Smooth muscle cell (in vitro differentiated cells): ENCODE measurements at regions not wholly inside any gene's neighbourhood (a gene's known extent, or its start where the extent isn't known, plus 50 kb on each side); places are given as distances from the start of the nearest gene placed in this dataset.

Source experiments
- DNase-seq: peaks from one replicate; lab custom pipeline; 2025; ENCODE audit not compliant: unreplicated experiment; lab: John Stamatoyannopoulos, UW
- H2AFZ ChIP-seq: fragments of 200-600 bp; sonication (generic); 2 replicates; pipeline ENCODE4 v1.6.0; 2016; ENCODE audit warnings: antibody characterized with exemption, low read depth, mild to moderate bottlenecking
- H3F3A ChIP-seq: fragments of 200-600 bp; sonication (generic); 2 replicates; pipeline ENCODE4 v1.6.0; 2017; ENCODE audit warnings: antibody characterized with exemption, low read depth
- H3K27ac ChIP-seq: fragments of 200-600 bp; sonication (generic); 2 replicates; pipeline ENCODE4 v1.5.1; 2016; ENCODE audit warnings: low read depth, mild to moderate bottlenecking
- H3K27me3 ChIP-seq: fragments of 200-600 bp; sonication (generic); 2 replicates; pipeline ENCODE4 v1.6.1; 2016; ENCODE audit warnings: low read depth, mild to moderate bottlenecking
- H3K36me3 ChIP-seq: fragments of 200-600 bp; sonication (generic); 2 replicates; pipeline ENCODE4 v1.5.1; 2016; ENCODE audit warnings: low read depth
- H3K4me1 ChIP-seq: fragments of 200-600 bp; sonication (generic); 2 replicates; pipeline ENCODE4 v1.5.1; 2016; ENCODE audit warnings: low read depth
- H3K4me2 ChIP-seq: fragments of 200-600 bp; sonication (generic); 2 replicates; pipeline ENCODE4 v1.6.0; 2016; ENCODE audit warnings: mild to moderate bottlenecking
- H3K4me3 ChIP-seq: fragments of 200-600 bp; sonication (generic); 2 replicates; pipeline ENCODE4 v1.5.1; 2016; ENCODE audit warnings: mild to moderate bottlenecking
- H3K79me2 ChIP-seq: fragments of 200-600 bp; sonication (generic); 2 replicates; pipeline ENCODE4 v1.6.0; 2016; ENCODE audit warnings: low read depth, mild to moderate bottlenecking
- H3K9ac ChIP-seq: fragments of 200-600 bp; sonication (generic); 2 replicates; pipeline ENCODE4 v1.6.0; 2016; ENCODE audit warnings: low read depth
- H3K9me3 ChIP-seq: fragments of 200-600 bp; sonication (generic); replicated peaks from 2 replicates; pipeline ENCODE4 v1.5.1; 2016; ENCODE audit warnings: low read depth
- H4K20me1 ChIP-seq: fragments of 200-600 bp; sonication (generic); 2 replicates; pipeline ENCODE4 v1.6.0; 2016; ENCODE audit warnings: low read depth
- CTCF ChIP-seq: fragments of 200-600 bp; sonication (generic); IDR thresholded peaks from 2 replicates; pipeline ENCODE4 v1.5.1; 2017; ENCODE audit warnings: borderline replicate concordance, mild to moderate bottlenecking, antibody characterized with exemption; ENCODE audit not compliant: insufficient read depth, poor library complexity, severe bottlenecking
- WGBS: methylation state at CpG from one replicate; pipeline ENCODE4 v1.1.7; 2016; ENCODE audit warnings: low lambda C conversion rate; 5-methylcytosine and 5-hydroxymethylcytosine counted together

- 96% methylated on average over 5 of the region's 5 CpGs for WGBS
- no peaks in the 10 kb centered on the region for H3K9me3 ChIP-seq
- no peak for DNase-seq
- H3K79me2 ChIP-seq: no peaks in the 10 kb centered on the region
- no peak overlapping the region for H3K9ac ChIP-seq
- H3K4me2 ChIP-seq: no peak overlapping the region
- H3F3A ChIP-seq: no peaks in the 10 kb centered on the region
- no peak for TF ChIP-seq CTCF
- H3K36me3 ChIP-seq: no peaks in the 10 kb centered on the region
- no peak overlapping the region for H2AFZ ChIP-seq
- H3K4me1 ChIP-seq: peaks cover 12% of the 10 kb centered on the region
- no peaks in the 10 kb centered on the region for H3K27me3 ChIP-seq
- H4K20me1 ChIP-seq: no peaks in the 10 kb centered on the region
- H3K4me3 ChIP-seq: no peak overlapping the region
- no peak overlapping the region for H3K27ac ChIP-seq
Measured at GRCh38 chr2:9771101-9771449, 72.2 kb upstream of the TAF1B start.

GRCh38 chr2:9771481-9772017, 71.7 kb upstream of the TAF1B start:
- Histone ChIP-seq H3K9me3 (no peaks in the 10 kb centered on the region), H3K4me1 (peaks cover 12% of the 10 kb centered on the region), H3F3A (no peaks in the 10 kb centered on the region), H3K79me2 (no peaks in the 10 kb centered on the region), H3K36me3 (no peaks in the 10 kb centered on the region), H4K20me1 (no peaks in the 10 kb centered on the region), H2AFZ (no peak overlapping the region), H3K27ac (no peak overlapping the region), H3K4me2 (no peak overlapping the region), H3K27me3 (no peaks in the 10 kb centered on the region), H3K4me3 (no peak overlapping the region), H3K9ac (no peak overlapping the region)
- WGBS: 71% methylated on average over 8 of the region's 8 CpGs
- peak; percentile 4 for TF ChIP-seq CTCF
- DNase-seq: no peak

DNA sequence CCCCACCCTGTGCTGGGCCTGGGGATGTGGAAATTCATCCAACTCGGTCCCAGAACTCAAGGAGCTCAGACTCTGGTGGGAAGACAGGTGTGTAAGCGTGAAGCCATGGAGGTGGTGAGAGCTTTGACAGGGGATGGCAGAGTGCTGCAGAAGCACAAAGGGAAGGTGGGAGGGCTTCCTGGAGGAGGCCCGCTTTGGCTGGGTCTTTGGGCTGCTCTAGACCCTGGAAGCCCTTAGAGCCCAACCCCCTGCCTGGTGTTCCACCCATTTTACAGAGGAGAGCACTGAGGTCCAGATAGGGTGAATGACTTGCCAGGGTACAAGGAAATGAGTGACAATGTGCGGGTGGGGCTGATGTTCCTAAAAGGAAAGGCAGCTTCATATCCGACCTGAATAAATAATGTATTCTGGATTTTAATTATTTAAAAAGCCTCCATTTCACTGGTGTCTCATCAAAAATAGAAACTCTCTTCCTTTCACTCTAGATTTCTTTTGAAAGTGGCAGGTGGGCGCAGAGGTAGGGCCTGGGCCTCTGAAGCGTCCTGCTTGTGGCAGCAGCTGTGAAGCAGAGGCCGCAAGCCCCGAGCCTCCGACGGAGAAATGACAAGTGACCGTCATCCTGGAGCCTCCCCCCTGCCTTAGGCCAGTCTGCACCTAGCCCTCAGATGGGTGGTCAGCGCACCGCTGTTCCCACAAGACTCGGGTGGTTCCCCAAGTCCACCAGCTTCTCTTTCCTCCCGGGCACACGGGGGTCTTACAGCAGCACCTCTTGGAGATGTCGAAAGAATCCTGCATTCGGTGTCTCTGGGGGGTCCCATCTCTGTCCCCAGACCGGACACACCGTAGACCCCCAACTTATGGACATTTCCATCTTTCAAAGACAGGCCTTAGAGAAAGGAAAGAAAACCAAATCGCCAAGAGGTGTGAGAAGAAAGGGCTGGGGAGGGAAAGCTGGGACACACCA, 71.0 kb upstream of the TAF1B start:
- Histone ChIP-seq H3F3A (no peaks in the 10 kb centered on the region), H3K79me2 (no peaks in the 10 kb centered on the region), H3K27ac (no peak overlapping the region), H3K4me1 (peaks cover 12% of the 10 kb centered on the region), H3K9ac (no peak overlapping the region), H3K4me3 (no peak overlapping the region), H3K9me3 (no peaks in the 10 kb centered on the region), H4K20me1 (no peaks in the 10 kb centered on the region), H2AFZ (no peak overlapping the region), H3K27me3 (no peaks in the 10 kb centered on the region), H3K4me2 (no peak overlapping the region), H3K36me3 (no peaks in the 10 kb centered on the region)
- WGBS: 94% methylated on average over 22 of the region's 22 CpGs
- TF ChIP-seq CTCF: no peak
- DNase-seq: no peak
